NCI-H128 (cell line): ENCODE measurements at regions not wholly inside any gene's neighbourhood (a gene's known extent, or its start where the extent isn't known, plus 50 kb on each side); places are given as distances from the start of the nearest gene placed in this dataset.
A peak's percentile ranks its signal among the peaks of the same experiment; 100 is the strongest.

ENCODE experiments used
- DNase-seq: peaks from one replicate; lab custom pipeline; 2025; ENCODE audit not compliant: unreplicated experiment; lab: John Stamatoyannopoulos, UW

GRCh38 chr6:23106951-23107350 is 537.6 kb downstream of the HDGFL1 start:
- DNase-seq: no peak

- no peak for DNase-seq
Observed at GRCh38 chr6:23111984-23112383, 542.6 kb downstream of the HDGFL1 start.

GRCh38 chr6:23114812-23115504 is 545.6 kb downstream of the HDGFL1 start:
- no peak for DNase-seq

- no peak for DNase-seq
Observed at GRCh38 chr6:23137611-23138010, 568.2 kb downstream of the HDGFL1 start.

GRCh38 chr6:23140871-23141270 is 571.5 kb downstream of the HDGFL1 start:
- no peak for DNase-seq

- DNase-seq: no peak
Observed at GRCh38 chr6:23145781-23146180, 576.4 kb downstream of the HDGFL1 start.

- DNase-seq: no peak
Observed at GRCh38 chr6:23154159-23154558, 584.8 kb downstream of the HDGFL1 start.

GRCh38 chr6:23170049-23170448 is 600.7 kb downstream of the HDGFL1 start:
- no peak for DNase-seq

- DNase-seq: no peak
Observed at GRCh38 chr6:23173234-23173633, 603.9 kb downstream of the HDGFL1 start.

GRCh38 chr6:23174781-23175361 is 605.5 kb downstream of the HDGFL1 start:
- DNase-seq: no peak

- DNase-seq: no peak
Observed at GRCh38 chr6:23175391-23175790, 606.0 kb downstream of the HDGFL1 start.

GRCh38 chr6:23176471-23176870 is 607.1 kb downstream of the HDGFL1 start:
- no peak for DNase-seq

- no peak for DNase-seq
Observed at GRCh38 chr6:23176883-23177282, 607.5 kb downstream of the HDGFL1 start.

GRCh38 chr6:23177806-23178205 is 608.4 kb downstream of the HDGFL1 start:
- DNase-seq: no peak

GRCh38 chr6:23179994-23180393 is 610.6 kb downstream of the HDGFL1 start:
- peak; percentile 67 for DNase-seq

- peak; percentile 93 for DNase-seq
Observed at GRCh38 chr6:23180504-23181293, 611.3 kb downstream of the HDGFL1 start.

GRCh38 chr6:23181356-23182110 is 612.2 kb downstream of the HDGFL1 start:
- DNase-seq: no peak

- no peak for DNase-seq
Observed at GRCh38 chr6:23183846-23184245, 614.5 kb downstream of the HDGFL1 start.

- DNase-seq: no peak
Observed at GRCh38 chr6:23184351-23184750, 615.0 kb downstream of the HDGFL1 start.

- no peak for DNase-seq
Observed at GRCh38 chr6:23195487-23195886, 626.1 kb downstream of the HDGFL1 start.

- DNase-seq: no peak
Observed at GRCh38 chr6:23199541-23199940, 630.2 kb downstream of the HDGFL1 start.
